ENCODE measurements at regions not wholly inside any gene's neighbourhood (a gene's known extent, or its start where the extent isn't known, plus 50 kb on each side); places are given as distances from the start of the nearest gene placed in this dataset.

DNA sequence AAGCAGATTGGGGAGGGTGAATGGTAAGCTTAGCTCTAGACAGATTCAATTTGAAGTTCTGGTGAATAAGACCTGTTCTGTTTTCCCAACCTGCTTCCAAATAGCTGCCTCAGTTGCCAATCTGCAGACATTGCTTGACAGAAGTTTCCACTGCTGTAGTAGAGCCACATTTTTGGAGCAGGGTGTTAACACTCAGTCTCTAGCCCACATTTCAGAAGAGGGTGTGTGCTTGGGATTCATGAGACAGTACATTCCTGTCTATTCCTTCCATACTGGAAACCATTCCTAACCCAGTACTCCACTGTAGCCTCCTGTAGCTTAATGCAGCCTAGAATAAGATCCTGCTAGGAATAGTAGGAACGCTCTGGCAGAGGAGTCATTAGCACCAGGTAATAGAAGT, 450.5 kb downstream of the NUF2 start:
- TF ChIP-seq, protein P1, sequence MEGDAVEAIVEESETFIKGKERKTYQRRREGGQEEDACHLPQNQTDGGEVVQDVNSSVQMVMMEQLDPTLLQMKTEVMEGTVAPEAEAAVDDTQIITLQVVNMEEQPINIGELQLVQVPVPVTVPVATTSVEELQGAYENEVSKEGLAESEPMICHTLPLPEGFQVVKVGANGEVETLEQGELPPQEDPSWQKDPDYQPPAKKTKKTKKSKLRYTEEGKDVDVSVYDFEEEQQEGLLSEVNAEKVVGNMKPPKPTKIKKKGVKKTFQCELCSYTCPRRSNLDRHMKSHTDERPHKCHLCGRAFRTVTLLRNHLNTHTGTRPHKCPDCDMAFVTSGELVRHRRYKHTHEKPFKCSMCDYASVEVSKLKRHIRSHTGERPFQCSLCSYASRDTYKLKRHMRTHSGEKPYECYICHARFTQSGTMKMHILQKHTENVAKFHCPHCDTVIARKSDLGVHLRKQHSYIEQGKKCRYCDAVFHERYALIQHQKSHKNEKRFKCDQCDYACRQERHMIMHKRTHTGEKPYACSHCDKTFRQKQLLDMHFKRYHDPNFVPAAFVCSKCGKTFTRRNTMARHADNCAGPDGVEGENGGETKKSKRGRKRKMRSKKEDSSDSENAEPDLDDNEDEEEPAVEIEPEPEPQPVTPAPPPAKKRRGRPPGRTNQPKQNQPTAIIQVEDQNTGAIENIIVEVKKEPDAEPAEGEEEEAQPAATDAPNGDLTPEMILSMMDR (IDR thresholded peaks at IDR 0.05 in 2 of 3, conservative IDR thresholded peaks at IDR 0.05 in 1 of 3; ENCODE audit: borderline replicate concordance in 1 of 3, insufficient read depth in 1 of 3, low read depth in 2 of 3, low read length in 2 of 3) = no peak
- TF ChIP-seq EGR1 (IDR thresholded peaks at IDR 0.05; ENCODE audit: low read depth) (no peak), POLR2AphosphoS5 (IDR thresholded peaks at IDR 0.05; ENCODE audit: low read depth, low read length) (no peak), YY1 (IDR thresholded peaks at IDR 0.05; ENCODE audit: extremely low read depth, insufficient replicate concordance, low read depth, low read length) (no peak), TCF7L2 (IDR thresholded peaks at IDR 0.05; ENCODE audit: borderline replicate concordance, extremely low read depth, insufficient read depth, insufficient read length) (no peak)

Data from HCT116 (cell line).